ENCODE measurements at regions not wholly inside any gene's neighbourhood (a gene's known extent, or its start where the extent isn't known, plus 50 kb on each side); places are given as distances from the start of the nearest gene placed in this dataset.

GRCh38 chr18:46224181-46224775 lies 120.1 kb downstream of the HAUS1 start:
- TF ChIP-seq CTCF (IDR thresholded peaks at IDR 0.05; ENCODE audit: low read depth, low read length, missing input control) = no peak
- TF ChIP-seq ATF3 (IDR thresholded peaks at IDR 0.05) = no peak
- TF ChIP-seq MAX (IDR thresholded peaks at IDR 0.05) = no peak

Data from liver (tissue), 3 donors.